Medulla oblongata (tissue), 1 donor: ENCODE measurements at regions not wholly inside any gene's neighbourhood (a gene's known extent, or its start where the extent isn't known, plus 50 kb on each side); places are given as distances from the start of the nearest gene placed in this dataset.
"Not testable (repeated sequence)": the region's sequence is repeated elsewhere in the genome, so short reads cannot be mapped to it uniquely, and the experiment has no call there.

ENCODE experiments used
- DNase-seq: peaks from one replicate; pipeline ENCODE4 v3.0.0-alpha.2; 2015; ENCODE audit errors: extremely low spot score

- DNase-seq, result peak; percentile 38
These were observed 270.5 kb downstream of the BCAT1 start for GRCh38 chr12:24678436-24678835.

GRCh38 chr12:24668563-24668962, 280.3 kb downstream of the BCAT1 start:
- DNase-seq, result no peak

GRCh38 chr12:24664161-24664880, 284.6 kb downstream of the BCAT1 start:
- DNase-seq, result no peak

- peak; percentile 54 for DNase-seq
These were observed 287.2 kb downstream of the BCAT1 start for GRCh38 chr12:24661657-24662096.

DNA sequence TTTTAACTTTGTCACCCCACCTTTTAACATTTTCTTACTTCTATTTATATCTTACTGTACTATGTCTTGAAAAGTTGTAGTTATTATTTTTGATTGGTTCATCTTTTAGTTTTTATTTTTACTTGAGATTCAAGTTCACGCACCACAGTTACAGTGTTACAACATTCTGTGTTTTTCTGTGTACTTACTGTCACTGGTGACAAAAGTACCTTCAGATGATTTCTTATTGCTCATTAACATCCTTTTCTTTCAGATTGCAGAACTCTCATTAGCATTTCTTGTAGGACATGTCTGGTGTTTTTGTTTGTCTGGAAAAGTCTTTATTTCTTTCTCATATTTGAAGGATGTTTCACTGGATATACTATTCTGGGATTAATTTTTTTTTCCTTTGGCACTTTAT, 289.9 kb downstream of the BCAT1 start:
- no peak for DNase-seq

DNA sequence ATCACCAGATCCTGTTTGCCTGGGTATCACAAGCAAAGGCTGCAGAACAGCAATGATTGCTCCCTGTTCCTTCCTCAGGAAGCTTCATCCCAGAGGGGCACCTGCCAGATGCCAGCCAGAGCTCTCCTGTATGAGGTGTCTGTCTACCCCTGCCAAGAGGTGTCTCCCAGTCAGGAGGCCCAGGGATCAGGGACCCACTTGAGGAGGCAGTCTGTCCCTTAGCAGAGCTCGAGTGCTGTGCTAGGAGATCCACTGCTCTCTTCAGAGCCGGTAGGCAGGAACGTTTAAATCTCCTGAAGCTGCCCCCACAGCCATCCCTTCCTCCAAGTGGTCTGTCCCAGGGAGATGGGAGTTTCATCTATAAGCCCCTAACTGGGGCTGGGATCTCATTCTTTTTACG, 294.6 kb downstream of the BCAT1 start:
- DNase-seq, result not testable (repeated sequence)

GRCh38 chr12:24649634-24650033, 299.3 kb downstream of the BCAT1 start:
- no peak for DNase-seq

DNA sequence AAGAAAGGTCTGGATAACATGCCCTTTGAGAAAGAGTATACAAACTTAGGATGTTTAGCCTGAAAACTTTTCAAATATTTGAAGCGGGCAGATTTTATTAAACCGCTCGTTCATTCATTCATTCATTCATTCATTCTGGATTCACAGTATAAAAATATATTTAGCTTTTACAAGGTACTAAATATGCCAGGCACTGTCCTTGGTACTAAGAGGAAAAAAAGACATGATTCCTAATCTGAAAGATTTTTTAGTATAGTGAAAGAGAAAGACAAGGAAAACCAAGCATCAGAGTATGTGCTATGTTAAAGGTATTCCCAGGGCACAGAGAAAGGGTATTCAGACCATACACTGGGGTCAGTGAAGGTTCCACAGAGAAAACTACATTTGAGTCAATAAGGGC, 299.7 kb downstream of the BCAT1 start:
- DNase-seq, result no peak

GRCh38 chr12:24645254-24645653, 303.6 kb downstream of the BCAT1 start:
- no peak for DNase-seq

DNA sequence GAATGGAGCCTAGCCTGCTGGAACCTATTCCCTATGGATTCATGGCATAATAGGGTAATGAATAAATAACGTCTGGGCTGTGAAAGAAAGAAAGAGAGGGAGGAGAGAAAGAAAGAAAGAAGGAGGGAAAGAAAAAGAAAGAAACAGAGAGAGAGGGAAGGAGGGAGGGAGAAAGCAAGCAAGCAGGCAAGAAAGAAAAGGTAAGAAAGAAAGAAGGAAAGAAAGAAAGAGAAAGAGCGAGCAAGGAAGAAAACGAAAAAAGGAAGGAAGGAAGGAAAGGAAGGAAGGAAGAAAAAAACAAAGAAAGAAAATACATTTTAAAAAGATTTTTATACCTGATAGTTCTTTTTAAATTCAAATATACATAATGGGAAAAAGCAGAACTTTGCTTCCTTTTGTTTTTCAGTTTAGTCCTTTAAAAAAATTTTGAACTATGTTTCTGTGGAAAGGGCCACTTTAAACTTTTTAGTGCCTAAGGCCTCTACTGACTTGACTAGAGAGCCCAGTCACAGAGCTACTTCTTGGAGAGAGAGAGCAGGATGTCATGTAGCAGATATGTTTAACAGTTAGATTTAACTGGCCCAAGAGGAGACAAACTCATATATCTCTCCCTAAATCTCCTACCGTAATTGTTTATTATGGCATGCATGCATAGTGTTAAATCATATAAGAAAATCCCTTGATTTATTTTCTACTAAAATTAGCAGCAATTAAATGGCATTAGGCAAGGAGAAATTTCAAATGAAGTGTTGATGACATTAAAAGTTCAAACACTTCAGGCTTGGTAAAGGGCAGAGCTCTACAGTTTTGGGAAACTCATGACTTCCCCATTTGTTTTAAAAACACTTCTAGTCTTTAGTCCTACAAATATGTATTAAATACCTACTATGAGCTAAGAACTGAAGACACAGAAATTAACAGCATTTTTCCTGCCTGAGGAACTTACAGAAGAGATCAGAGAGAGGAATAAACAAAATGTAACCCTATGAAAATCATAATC, 305.5 kb downstream of the BCAT1 start:
- DNase-seq, result no peak

DNA sequence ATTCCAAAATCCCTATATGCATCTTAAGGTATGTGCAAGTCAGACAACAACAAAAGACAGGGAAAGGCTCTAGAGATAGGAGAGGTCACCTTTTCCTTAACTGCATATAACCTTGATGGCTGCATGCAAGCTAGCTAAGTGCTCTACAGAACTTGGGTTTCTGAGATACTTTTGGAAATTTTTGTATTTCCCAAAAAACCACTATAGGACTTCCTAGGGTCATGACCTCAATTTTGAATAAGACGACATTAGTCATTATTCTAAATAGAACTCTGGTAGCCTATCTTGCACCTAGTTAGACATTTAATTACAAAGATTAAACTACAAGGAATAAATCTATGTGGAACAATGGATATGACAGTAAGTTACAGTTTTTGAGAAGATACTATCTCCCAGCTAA, 309.3 kb downstream of the BCAT1 start:
- DNase-seq, result no peak

- no peak for DNase-seq
These were observed 316.4 kb downstream of the BCAT1 start for GRCh38 chr12:24632466-24632865.

GRCh38 chr12:24631676-24632426, 317.1 kb downstream of the BCAT1 start:
- DNase-seq, result no peak

DNA sequence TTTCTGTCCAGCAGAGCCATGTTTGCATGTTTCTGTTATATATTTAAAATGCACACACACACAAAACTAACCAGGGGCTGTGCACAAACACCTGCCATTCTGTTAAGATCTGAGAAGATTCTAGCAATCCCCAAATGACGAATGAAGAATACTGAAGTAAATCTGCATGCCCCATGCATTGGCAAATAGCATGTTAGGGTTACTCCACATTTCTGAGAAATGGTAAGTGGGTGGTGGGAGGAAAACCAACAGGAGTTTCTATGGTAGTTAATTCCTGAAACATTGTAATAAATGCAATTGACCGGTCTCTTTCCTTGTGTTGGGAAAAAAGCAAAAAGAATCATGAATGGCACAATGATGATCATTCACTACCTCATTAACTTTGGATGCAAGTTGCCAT, 318.0 kb downstream of the BCAT1 start:
- DNase-seq, result no peak

GRCh38 chr12:24630446-24630845, 318.5 kb downstream of the BCAT1 start:
- no peak for DNase-seq

DNA sequence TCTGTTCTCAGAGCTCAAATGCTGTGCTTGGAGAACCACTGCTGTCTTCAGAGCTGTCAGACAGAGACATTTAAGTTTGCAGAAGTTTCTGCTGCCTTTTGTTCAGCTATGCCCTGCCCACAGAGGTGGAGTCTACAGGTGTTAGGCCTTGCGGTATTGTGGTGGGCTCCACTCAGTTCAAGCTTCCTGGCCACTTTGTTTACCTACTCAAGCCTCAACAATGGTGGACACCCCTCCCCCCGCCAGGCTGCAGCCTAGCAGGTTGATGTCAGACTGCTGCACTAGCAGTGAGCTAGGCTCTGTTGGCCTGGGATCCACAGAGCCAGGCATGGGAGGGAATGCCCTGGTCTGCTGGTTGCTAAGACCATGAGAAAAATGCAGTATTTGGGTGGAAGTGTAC, 323.8 kb downstream of the BCAT1 start:
- no peak for DNase-seq

DNA sequence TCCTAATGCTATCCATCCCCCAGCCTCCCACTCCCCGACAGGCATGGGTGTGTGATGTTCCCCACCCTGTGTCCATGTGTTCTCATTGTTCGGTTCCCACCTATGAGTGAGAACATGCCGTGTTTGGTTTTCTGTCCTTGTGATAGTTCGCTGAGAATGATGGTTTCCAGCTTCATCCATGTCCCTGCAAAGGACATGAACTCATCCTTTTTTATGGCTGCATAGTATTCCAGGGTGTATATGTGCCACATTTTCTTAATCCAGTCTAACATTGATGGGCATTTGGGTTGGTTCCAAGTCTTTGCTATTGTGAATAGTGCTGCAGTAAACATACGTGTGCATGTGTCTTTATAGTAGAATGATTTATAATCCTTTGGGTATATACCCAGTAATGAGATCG, 328.9 kb downstream of the BCAT1 start:
- DNase-seq, result not testable (repeated sequence)

GRCh38 chr12:24617471-24617870, 331.4 kb downstream of the BCAT1 start:
- DNase-seq, result no peak

GRCh38 chr12:24615967-24616411, 332.9 kb downstream of the BCAT1 start:
- no peak for DNase-seq

DNA sequence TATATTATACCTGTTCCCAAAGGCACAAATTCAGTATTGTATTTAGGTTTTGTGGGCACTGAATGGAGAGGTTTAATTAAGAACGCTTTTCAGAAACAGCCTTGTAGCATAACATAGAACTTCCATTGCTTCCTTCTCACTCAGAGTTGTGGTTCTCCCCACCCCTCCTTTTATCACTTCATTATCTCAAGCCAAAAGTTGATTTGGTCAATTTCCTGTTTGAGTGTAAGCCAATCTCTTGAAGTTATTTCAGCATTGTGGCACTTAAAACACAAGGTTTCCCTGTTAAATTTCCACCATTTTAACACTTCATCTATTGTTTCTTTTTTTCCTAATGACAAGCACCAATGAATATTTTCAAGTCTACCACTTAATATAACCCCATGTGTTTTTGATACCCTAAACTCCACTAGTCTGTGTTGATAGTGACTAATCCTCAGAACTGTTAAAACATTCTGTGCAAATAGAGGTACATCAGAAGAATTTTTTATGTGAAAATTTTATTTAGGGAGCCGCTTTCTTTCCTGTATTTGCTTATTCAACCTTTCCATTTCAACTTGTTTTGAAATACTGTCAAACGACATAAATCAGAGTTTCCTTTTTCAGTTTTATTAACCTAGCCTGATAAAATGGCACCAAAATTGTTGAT, 340.1 kb downstream of the BCAT1 start:
- DNase-seq, result no peak

DNA sequence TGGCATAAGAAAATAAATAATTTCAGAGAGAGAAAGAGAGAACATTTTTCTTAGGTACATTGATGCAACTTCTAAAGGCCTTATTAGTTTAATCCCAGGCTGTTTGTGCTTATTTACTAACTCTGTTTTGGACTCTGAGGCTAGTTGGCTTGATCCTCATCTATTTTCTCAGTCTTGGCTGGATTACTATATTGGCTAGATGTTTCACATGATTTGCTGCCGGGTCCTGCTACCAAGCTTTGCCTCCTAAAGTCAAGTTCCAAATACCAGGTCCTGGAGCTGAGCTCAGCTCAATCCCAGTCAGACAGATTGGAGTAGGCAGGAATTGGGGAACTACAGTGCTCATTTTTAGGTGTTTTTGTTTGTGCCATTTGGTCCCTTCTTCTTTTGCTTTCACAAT, 340.8 kb downstream of the BCAT1 start:
- no peak for DNase-seq
